Adrenal gland (tissue), 5 donors: ENCODE measurements at regions not wholly inside any gene's neighbourhood (a gene's known extent, or its start where the extent isn't known, plus 50 kb on each side); places are given as distances from the start of the nearest gene placed in this dataset.

Source experiments
- CTCF ChIP-seq, 6 experiments: fragments of 450-650 bp in 4 of 6; fragments of 200-600 bp in 2 of 6; sonication (generic) in 1 of 6; IDR thresholded peaks; 1 replicate in 5 of 6; 2 replicates in 1 of 6; pipeline versions ENCODE4 v1.5.1 to v1.8.0; 2016 to 2021; ENCODE audit warnings: antibody characterized with exemption in 6 of 6, mild to moderate bottlenecking in 2 of 6, moderate library complexity in 1 of 6
- POLR2A ChIP-seq, 2 donors: fragments of 450-650 bp; IDR thresholded peaks; one replicate each; pipeline ENCODE4 v1.6.1; 2017; ENCODE audit warnings: antibody characterized with exemption in 2 of 2, mild to moderate bottlenecking in 2 of 2, moderate library complexity in 1 of 2
- donor health status: DM: no; HTN: no; CAD: no.

DNA sequence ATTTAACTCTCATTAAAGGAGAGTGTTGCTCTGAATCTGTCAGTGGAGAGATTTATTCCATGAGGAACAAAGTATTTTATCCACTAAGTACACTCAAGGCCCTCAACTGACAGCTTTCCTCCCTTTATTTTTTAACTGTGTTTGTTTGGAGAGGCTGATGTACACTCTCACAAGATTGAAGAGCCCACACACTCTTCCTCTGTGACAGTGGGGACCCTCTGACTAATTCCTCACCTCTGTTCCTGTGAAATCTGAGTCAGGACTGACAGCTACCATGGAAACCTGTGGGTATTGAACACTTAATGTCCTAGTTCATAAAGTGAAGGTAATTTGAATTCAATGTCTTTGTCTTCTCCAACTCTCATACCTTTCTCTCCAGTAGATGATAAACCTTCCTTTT is 189.8 kb upstream of the PITRM1 start:
- TF ChIP-seq CTCF (IDR thresholded peaks at IDR 0.05) (no peak), POLR2A (IDR thresholded peaks at IDR 0.05) (no peak)
